ENCODE measurements at regions not wholly inside any gene's neighbourhood (a gene's known extent, or its start where the extent isn't known, plus 50 kb on each side); places are given as distances from the start of the nearest gene placed in this dataset.

- Histone ChIP-seq H3K4me1 (ENCODE audit: insufficient read depth, low read length) (peaks cover 3% of the 10 kb centered on the region), H3K27me3 (ENCODE audit: insufficient read depth, low read length) (no peaks in the 10 kb centered on the region), H3K9me3 (ENCODE audit: low read depth, low read length) (no peaks in the 10 kb centered on the region), H3K4me3 (ENCODE audit: low read length) (no peak overlapping the region)
Observed at GRCh38 chr3:31022716-31023115, 128.3 kb upstream of the GADL1 start.

GRCh38 chr3:31025541-31025940 is 131.1 kb upstream of the GADL1 start:
- Histone ChIP-seq H3K4me3 (ENCODE audit: low read length) (no peak overlapping the region), H3K27me3 (ENCODE audit: insufficient read depth, low read length) (no peaks in the 10 kb centered on the region), H3K4me1 (ENCODE audit: insufficient read depth, low read length) (no peaks in the 10 kb centered on the region), H3K9me3 (ENCODE audit: low read depth, low read length) (no peaks in the 10 kb centered on the region)

- no peaks in the 10 kb centered on the region for H3K4me1 ChIP-seq (ENCODE audit: insufficient read depth, low read length)
- no peak overlapping the region for H3K4me3 ChIP-seq (ENCODE audit: low read length)
- H3K9me3 ChIP-seq (ENCODE audit: low read depth, low read length): no peaks in the 10 kb centered on the region
- no peaks in the 10 kb centered on the region for H3K27me3 ChIP-seq (ENCODE audit: insufficient read depth, low read length)
Observed at GRCh38 chr3:31027191-31027761, 132.8 kb upstream of the GADL1 start.

GRCh38 chr3:31027914-31028313 is 133.5 kb upstream of the GADL1 start:
- Histone ChIP-seq H3K4me1 (ENCODE audit: insufficient read depth, low read length) (no peaks in the 10 kb centered on the region), H3K4me3 (ENCODE audit: low read length) (no peak overlapping the region), H3K9me3 (ENCODE audit: low read depth, low read length) (no peaks in the 10 kb centered on the region), H3K27me3 (ENCODE audit: insufficient read depth, low read length) (no peaks in the 10 kb centered on the region)

GRCh38 chr3:31028766-31029165 is 134.3 kb upstream of the GADL1 start:
- Histone ChIP-seq H3K27me3 (ENCODE audit: insufficient read depth, low read length) (no peaks in the 10 kb centered on the region), H3K4me1 (ENCODE audit: insufficient read depth, low read length) (no peaks in the 10 kb centered on the region), H3K9me3 (ENCODE audit: low read depth, low read length) (no peaks in the 10 kb centered on the region), H3K4me3 (ENCODE audit: low read length) (no peak overlapping the region)

- no peaks in the 10 kb centered on the region for H3K4me1 ChIP-seq (ENCODE audit: insufficient read depth, low read length)
- no peak overlapping the region for H3K4me3 ChIP-seq (ENCODE audit: low read length)
- H3K27me3 ChIP-seq (ENCODE audit: insufficient read depth, low read length): no peaks in the 10 kb centered on the region
- H3K9me3 ChIP-seq (ENCODE audit: low read depth, low read length): no peaks in the 10 kb centered on the region
Observed at GRCh38 chr3:31029706-31030105, 135.2 kb upstream of the GADL1 start.

GRCh38 chr3:31035681-31036080 is 141.2 kb upstream of the GADL1 start:
- Histone ChIP-seq H3K4me3 (ENCODE audit: low read length) (no peak overlapping the region), H3K4me1 (ENCODE audit: insufficient read depth, low read length) (no peaks in the 10 kb centered on the region), H3K27me3 (ENCODE audit: insufficient read depth, low read length) (no peaks in the 10 kb centered on the region), H3K9me3 (ENCODE audit: low read depth, low read length) (no peaks in the 10 kb centered on the region)

GRCh38 chr3:31038086-31038739 is 143.8 kb upstream of the GADL1 start:
- Histone ChIP-seq H3K4me3 (ENCODE audit: low read length) (no peak overlapping the region), H3K4me1 (ENCODE audit: insufficient read depth, low read length) (no peaks in the 10 kb centered on the region), H3K27me3 (ENCODE audit: insufficient read depth, low read length) (no peaks in the 10 kb centered on the region), H3K9me3 (ENCODE audit: low read depth, low read length) (no peaks in the 10 kb centered on the region)

GRCh38 chr3:31039145-31039544 is 144.7 kb upstream of the GADL1 start:
- H3K9me3 ChIP-seq (ENCODE audit: low read depth, low read length): no peaks in the 10 kb centered on the region
- H3K27me3 ChIP-seq (ENCODE audit: insufficient read depth, low read length): no peaks in the 10 kb centered on the region
- H3K4me1 ChIP-seq (ENCODE audit: insufficient read depth, low read length): no peaks in the 10 kb centered on the region
- no peak overlapping the region for H3K4me3 ChIP-seq (ENCODE audit: low read length)

GRCh38 chr3:31041161-31041978 is 146.9 kb upstream of the GADL1 start:
- no peaks in the 10 kb centered on the region for H3K27me3 ChIP-seq (ENCODE audit: insufficient read depth, low read length)
- no peak overlapping the region for H3K4me3 ChIP-seq (ENCODE audit: low read length)
- no peaks in the 10 kb centered on the region for H3K9me3 ChIP-seq (ENCODE audit: low read depth, low read length)
- no peaks in the 10 kb centered on the region for H3K4me1 ChIP-seq (ENCODE audit: insufficient read depth, low read length)

- H3K27me3 ChIP-seq (ENCODE audit: insufficient read depth, low read length): no peaks in the 10 kb centered on the region
Observed at GRCh38 chr3:31043184-31043819, 148.8 kb upstream of the GADL1 start.

GRCh38 chr3:31047673-31048072 is 153.2 kb upstream of the GADL1 start:
- Histone ChIP-seq H3K9me3 (ENCODE audit: low read depth, low read length) (no peaks in the 10 kb centered on the region), H3K4me1 (ENCODE audit: insufficient read depth, low read length) (no peaks in the 10 kb centered on the region), H3K27me3 (ENCODE audit: insufficient read depth, low read length) (no peaks in the 10 kb centered on the region), H3K4me3 (ENCODE audit: low read length) (no peak overlapping the region)

More at GRCh38 chr3:31043184-31043819, 148.8 kb upstream of the GADL1 start:
- Histone ChIP-seq H3K4me3 (ENCODE audit: low read length) (no peak overlapping the region), H3K4me1 (ENCODE audit: insufficient read depth, low read length) (no peaks in the 10 kb centered on the region), H3K9me3 (ENCODE audit: low read depth, low read length) (no peaks in the 10 kb centered on the region)

GRCh38 chr3:31048143-31048542 is 153.7 kb upstream of the GADL1 start:
- H3K4me3 ChIP-seq (ENCODE audit: low read length): no peak overlapping the region
- no peaks in the 10 kb centered on the region for H3K4me1 ChIP-seq (ENCODE audit: insufficient read depth, low read length)
- H3K9me3 ChIP-seq (ENCODE audit: low read depth, low read length): no peaks in the 10 kb centered on the region
- H3K27me3 ChIP-seq (ENCODE audit: insufficient read depth, low read length): no peaks in the 10 kb centered on the region

GRCh38 chr3:31050296-31050695 is 155.8 kb upstream of the GADL1 start:
- H3K4me3 ChIP-seq (ENCODE audit: low read length): no peak overlapping the region
- H3K4me1 ChIP-seq (ENCODE audit: insufficient read depth, low read length): no peaks in the 10 kb centered on the region
- no peaks in the 10 kb centered on the region for H3K27me3 ChIP-seq (ENCODE audit: insufficient read depth, low read length)
- no peaks in the 10 kb centered on the region for H3K9me3 ChIP-seq (ENCODE audit: low read depth, low read length)

GRCh38 chr3:31051226-31051625 is 156.8 kb upstream of the GADL1 start:
- H3K4me3 ChIP-seq (ENCODE audit: low read length): no peak overlapping the region
- no peaks in the 10 kb centered on the region for H3K9me3 ChIP-seq (ENCODE audit: low read depth, low read length)
- H3K4me1 ChIP-seq (ENCODE audit: insufficient read depth, low read length): no peaks in the 10 kb centered on the region
- no peaks in the 10 kb centered on the region for H3K27me3 ChIP-seq (ENCODE audit: insufficient read depth, low read length)
